ENCODE measurements at regions not wholly inside any gene's neighbourhood (a gene's known extent, or its start where the extent isn't known, plus 50 kb on each side); places are given as distances from the start of the nearest gene placed in this dataset.

DNA sequence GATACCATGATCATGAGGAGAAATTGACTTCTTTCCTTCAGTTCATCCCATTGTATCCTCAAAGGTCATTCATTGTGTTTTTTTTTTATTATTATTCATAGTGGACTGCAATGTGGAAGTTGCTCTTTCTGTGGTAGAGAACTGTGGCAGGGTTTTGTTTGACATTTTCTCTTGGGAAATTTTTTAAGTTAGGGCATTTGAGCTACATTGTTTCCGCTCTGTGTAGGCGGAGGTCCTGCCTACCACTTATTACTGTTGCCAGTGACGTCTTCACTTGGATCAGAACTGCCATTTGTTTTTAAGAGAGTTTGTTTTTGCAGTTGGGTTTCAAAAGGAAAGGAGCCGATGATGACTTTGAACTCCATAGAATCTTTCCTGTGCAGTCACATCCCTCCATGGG lies 287.4 kb upstream of the FMN2 start:
- no peak for TF ChIP-seq EZH2phosphoT487 (IDR thresholded peaks at IDR 0.05; ENCODE audit: borderline replicate concordance, low read depth, low read length)
- TF ChIP-seq, protein P1, sequence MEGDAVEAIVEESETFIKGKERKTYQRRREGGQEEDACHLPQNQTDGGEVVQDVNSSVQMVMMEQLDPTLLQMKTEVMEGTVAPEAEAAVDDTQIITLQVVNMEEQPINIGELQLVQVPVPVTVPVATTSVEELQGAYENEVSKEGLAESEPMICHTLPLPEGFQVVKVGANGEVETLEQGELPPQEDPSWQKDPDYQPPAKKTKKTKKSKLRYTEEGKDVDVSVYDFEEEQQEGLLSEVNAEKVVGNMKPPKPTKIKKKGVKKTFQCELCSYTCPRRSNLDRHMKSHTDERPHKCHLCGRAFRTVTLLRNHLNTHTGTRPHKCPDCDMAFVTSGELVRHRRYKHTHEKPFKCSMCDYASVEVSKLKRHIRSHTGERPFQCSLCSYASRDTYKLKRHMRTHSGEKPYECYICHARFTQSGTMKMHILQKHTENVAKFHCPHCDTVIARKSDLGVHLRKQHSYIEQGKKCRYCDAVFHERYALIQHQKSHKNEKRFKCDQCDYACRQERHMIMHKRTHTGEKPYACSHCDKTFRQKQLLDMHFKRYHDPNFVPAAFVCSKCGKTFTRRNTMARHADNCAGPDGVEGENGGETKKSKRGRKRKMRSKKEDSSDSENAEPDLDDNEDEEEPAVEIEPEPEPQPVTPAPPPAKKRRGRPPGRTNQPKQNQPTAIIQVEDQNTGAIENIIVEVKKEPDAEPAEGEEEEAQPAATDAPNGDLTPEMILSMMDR (conservative IDR thresholded peaks at IDR 0.05; ENCODE audit: low read length) = no peak

Measured in OCI-LY7 (cell line).